ENCODE measurements at regions not wholly inside any gene's neighbourhood (a gene's known extent, or its start where the extent isn't known, plus 50 kb on each side); places are given as distances from the start of the nearest gene placed in this dataset.

DNA sequence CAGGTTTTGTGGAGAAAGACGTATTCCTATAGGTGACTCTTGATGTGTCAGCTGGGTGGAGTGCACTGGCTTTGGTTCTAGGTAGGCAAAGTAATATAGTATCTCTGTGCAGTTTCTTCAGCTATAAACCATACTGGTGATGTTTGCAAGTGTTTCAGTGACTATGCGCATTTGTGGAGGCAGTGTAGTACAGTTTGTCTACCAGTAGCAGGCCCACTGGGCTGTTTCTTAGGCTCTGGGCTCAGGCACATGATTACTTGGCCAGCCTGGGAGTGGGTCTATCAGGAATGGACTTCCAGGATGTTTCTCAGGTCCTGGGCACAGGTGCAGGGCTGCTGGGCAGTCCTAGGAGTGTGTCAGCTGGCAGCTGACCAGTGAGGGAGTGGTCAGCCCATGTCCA lies 51.9 kb upstream of the INTU start:
- TF ChIP-seq POLR2AphosphoS5 (IDR thresholded peaks at IDR 0.05) (no peak), POLR2A (IDR thresholded peaks at IDR 0.05) (no peak)

Measured in suprapubic skin (tissue), 4 donors.